RWPE2 (cell line): ENCODE measurements at regions not wholly inside any gene's neighbourhood (a gene's known extent, or its start where the extent isn't known, plus 50 kb on each side); places are given as distances from the start of the nearest gene placed in this dataset.
A peak's percentile ranks its signal among the peaks of the same experiment; 100 is the strongest.

Experiments used
- ATAC-seq: fragments of 200-7000 bp; cut with Tn5 transposase; 3 replicates; pipeline ENCODE4 v1.9.1; 2021; ENCODE audit warnings: low read depth
- DNase-seq: peaks from one replicate; pipeline ENCODE4 v3.0.0-alpha.2; 2020; ENCODE audit warnings: low spot score
- H3K27ac ChIP-seq: fragments of 450-650 bp; 2 replicates; pipeline ENCODE4 v1.5.1; 2017; ENCODE audit warnings: mild to moderate bottlenecking; ENCODE audit not compliant: poor library complexity, severe bottlenecking
- H3K27me3 ChIP-seq: fragments of 250-450 bp; sonication (Bioruptor Pico); 2 replicates; pipeline ENCODE4 v1.5.1; 2021; ENCODE audit warnings: mild to moderate bottlenecking, moderate library complexity; ENCODE audit not compliant: insufficient read depth, poor library complexity, severe bottlenecking
- H3K36me3 ChIP-seq: fragments of 250-450 bp; sonication (Bioruptor Pico); 2 replicates; pipeline ENCODE4 v1.5.1; 2020; ENCODE audit warnings: low read depth, mild to moderate bottlenecking, moderate library complexity
- H3K4me1 ChIP-seq: fragments of 250-450 bp; sonication (Bioruptor Pico); 2 replicates; pipeline ENCODE4 v1.5.1; 2021; ENCODE audit warnings: mild to moderate bottlenecking, moderate library complexity; ENCODE audit not compliant: insufficient read depth, poor library complexity, severe bottlenecking
- H3K4me3 ChIP-seq: fragments of 250-450 bp; sonication (Bioruptor Pico); 2 replicates; pipeline ENCODE4 v1.5.1; 2021; ENCODE audit warnings: mild to moderate bottlenecking, moderate library complexity; ENCODE audit not compliant: severe bottlenecking
- H3K9me3 ChIP-seq: fragments of 250-450 bp; sonication (Bioruptor Pico); 2 replicates; pipeline ENCODE4 v1.5.1; 2021; ENCODE audit warnings: mild to moderate bottlenecking, moderate library complexity; ENCODE audit not compliant: severe bottlenecking
- CTCF ChIP-seq: fragments of 450-650 bp; IDR thresholded peaks from one replicate; pipeline ENCODE4 v1.5.1; 2017; ENCODE audit warnings: mild to moderate bottlenecking, moderate library complexity; ENCODE audit not compliant: poor library complexity, severe bottlenecking

DNA sequence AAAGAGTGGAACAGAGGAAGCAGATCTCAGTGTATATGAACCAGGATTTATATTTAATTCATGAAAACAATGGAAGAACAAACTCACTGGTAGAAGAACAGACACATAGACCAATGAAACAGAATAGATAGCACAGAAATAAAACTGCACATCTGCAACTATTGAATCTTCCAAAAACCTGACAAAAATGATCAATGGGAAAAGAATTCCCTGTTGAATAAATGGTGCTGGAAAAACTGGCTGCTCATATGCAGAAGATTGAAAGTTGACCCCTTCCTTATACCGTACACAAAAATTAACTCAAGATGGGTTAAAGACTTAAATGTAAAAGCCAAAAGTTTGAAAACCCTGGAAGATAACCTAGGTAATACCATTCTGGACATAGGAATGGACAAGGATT, 391.0 kb downstream of the MAGEB5 start:
- no peaks in the 10 kb centered on the region for H3K9me3 ChIP-seq
- H3K27ac ChIP-seq: no peak overlapping the region
- H3K4me1 ChIP-seq: no peaks in the 10 kb centered on the region
- DNase-seq: no peak
- ATAC-seq: no peak
- no peak for TF ChIP-seq CTCF
- no peaks in the 10 kb centered on the region for H3K27me3 ChIP-seq
- H3K36me3 ChIP-seq: no peaks in the 10 kb centered on the region
- no peak overlapping the region for H3K4me3 ChIP-seq

DNA sequence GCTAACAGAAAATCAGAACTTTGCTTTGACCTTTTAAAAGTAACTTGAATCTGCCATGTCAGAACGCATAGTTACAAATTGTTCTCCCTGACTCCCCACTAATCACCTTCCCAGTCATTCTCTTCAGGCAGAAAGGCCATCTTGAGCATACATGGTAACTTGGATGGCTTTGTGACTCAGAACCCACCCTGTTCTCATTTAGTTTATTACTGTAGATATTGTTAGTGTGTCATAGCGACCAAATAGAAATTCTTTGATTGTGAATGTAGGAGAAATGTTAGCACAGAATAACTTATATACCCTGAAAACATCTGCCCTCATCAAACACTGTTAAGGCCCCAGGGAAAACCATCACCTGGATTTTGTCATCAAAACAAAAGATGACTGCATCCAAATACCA, 382.0 kb downstream of the MAGEB5 start:
- Histone ChIP-seq H3K36me3 (no peaks in the 10 kb centered on the region), H3K4me1 (peaks cover 3% of the 10 kb centered on the region), H3K27ac (peak overlapping the region; percentile 69), H3K27me3 (no peaks in the 10 kb centered on the region), H3K9me3 (no peaks in the 10 kb centered on the region), H3K4me3 (no peak overlapping the region)
- no peak for DNase-seq
- ATAC-seq: peak; percentile 90
- no peak for TF ChIP-seq CTCF

DNA sequence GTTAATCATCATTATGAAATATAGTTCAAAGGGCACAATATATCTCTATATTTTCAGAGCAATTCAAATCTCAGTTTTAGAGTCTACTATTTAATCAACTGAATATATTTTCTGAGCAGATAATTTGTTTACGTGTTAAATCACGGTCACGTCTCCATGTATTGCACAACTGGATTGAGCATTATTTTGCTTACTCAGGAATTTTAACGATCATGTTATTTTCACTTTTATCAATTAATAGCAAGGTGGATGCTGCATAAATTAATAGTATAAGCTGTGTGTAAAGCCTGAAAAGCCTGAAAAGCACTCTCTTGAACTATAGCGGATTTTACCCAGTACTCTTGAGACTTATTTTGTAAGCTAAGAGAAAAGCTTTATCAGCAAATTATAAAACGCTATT, 374.9 kb downstream of the MAGEB5 start:
- Histone ChIP-seq H3K27ac (peak overlapping the region; percentile 24), H3K27me3 (no peaks in the 10 kb centered on the region), H3K4me1 (no peaks in the 10 kb centered on the region), H3K36me3 (no peaks in the 10 kb centered on the region), H3K4me3 (no peak overlapping the region), H3K9me3 (no peaks in the 10 kb centered on the region)
- TF ChIP-seq CTCF: no peak
- no peak for DNase-seq
- ATAC-seq: no peak

GRCh38 chrX:26586570-26586969, 370.6 kb downstream of the MAGEB5 start:
- DNase-seq (no peak), ATAC-seq (no peak)
- Histone ChIP-seq H3K27ac (no peak overlapping the region), H3K4me1 (no peaks in the 10 kb centered on the region), H3K4me3 (no peak overlapping the region), H3K27me3 (no peaks in the 10 kb centered on the region), H3K36me3 (no peaks in the 10 kb centered on the region), H3K9me3 (no peaks in the 10 kb centered on the region)
- TF ChIP-seq CTCF: no peak

- peak; percentile 36 for ATAC-seq
- Histone ChIP-seq H3K4me3 (no peak overlapping the region), H3K9me3 (no peaks in the 10 kb centered on the region), H3K27me3 (no peaks in the 10 kb centered on the region), H3K27ac (peak overlapping the region; percentile 45), H3K4me1 (peaks cover 9% of the 10 kb centered on the region), H3K36me3 (no peaks in the 10 kb centered on the region)
- TF ChIP-seq CTCF: no peak
- DNase-seq: no peak
Measured at GRCh38 chrX:26581091-26581490, 365.1 kb downstream of the MAGEB5 start.
